GM20000 (cell line): ENCODE measurements at regions not wholly inside any gene's neighbourhood (a gene's known extent, or its start where the extent isn't known, plus 50 kb on each side); places are given as distances from the start of the nearest gene placed in this dataset.

ENCODE experiments used
- DNase-seq: peaks from one replicate; pipeline ENCODE4 v3.0.0; 2012; ENCODE audit warnings: low spot score
- TF ChIP-seq, protein P1 (sequence below): IDR thresholded peaks from 2 replicates; pipeline ENCODE4 v1.5.1; 2012; ENCODE audit warnings: mild to moderate bottlenecking, control low read depth; ENCODE audit errors: extremely low read depth, missing control alignments

- TF ChIP-seq, protein P1, sequence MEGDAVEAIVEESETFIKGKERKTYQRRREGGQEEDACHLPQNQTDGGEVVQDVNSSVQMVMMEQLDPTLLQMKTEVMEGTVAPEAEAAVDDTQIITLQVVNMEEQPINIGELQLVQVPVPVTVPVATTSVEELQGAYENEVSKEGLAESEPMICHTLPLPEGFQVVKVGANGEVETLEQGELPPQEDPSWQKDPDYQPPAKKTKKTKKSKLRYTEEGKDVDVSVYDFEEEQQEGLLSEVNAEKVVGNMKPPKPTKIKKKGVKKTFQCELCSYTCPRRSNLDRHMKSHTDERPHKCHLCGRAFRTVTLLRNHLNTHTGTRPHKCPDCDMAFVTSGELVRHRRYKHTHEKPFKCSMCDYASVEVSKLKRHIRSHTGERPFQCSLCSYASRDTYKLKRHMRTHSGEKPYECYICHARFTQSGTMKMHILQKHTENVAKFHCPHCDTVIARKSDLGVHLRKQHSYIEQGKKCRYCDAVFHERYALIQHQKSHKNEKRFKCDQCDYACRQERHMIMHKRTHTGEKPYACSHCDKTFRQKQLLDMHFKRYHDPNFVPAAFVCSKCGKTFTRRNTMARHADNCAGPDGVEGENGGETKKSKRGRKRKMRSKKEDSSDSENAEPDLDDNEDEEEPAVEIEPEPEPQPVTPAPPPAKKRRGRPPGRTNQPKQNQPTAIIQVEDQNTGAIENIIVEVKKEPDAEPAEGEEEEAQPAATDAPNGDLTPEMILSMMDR = no peak
- no peak for DNase-seq
Observed at GRCh38 chr20:21971436-21971835, 266.0 kb downstream of the PAX1 start.

DNA sequence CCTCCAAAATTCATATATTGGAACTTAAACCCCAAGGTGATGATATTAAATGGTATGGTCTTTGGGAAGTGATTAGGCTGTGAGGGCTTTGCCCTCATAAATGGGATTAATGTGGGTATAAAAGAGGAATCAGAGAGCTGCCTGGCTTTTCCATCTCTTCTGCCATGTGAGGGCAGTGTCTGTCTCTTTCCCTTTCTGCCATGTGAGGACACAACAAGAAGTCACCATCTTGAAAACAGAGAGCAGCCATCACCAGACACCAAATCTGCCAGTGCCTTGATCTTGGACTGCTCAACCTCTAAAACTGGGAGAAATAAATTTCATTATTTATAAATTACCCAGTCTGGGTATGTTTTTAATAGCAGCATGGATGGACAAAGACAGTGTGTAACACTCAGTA, 263.0 kb downstream of the PAX1 start:
- no peak for DNase-seq

DNA sequence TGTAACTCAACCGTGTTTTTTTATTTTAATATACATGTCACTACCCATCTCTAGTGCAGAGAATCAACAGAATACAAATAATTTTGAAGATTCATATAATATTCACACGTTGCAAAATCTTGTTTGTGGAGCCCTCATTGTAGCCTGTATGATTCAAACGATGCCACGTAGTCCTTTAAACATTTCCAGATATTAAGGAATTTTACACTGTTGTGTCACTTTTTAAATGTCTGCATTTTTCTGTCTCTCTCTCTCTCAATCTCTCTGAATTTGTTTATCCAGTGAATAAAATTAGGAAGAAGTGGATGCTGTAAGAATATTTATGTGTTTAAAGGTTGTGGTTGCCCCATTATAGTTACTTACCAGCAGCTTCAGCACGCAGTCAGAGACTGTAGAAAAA, 262.0 kb downstream of the PAX1 start:
- no peak for DNase-seq
- TF ChIP-seq, protein P1 = no peak

More for the DNA sequence above, 263.0 kb downstream of the PAX1 start:
- TF ChIP-seq, protein P1 = no peak

DNA sequence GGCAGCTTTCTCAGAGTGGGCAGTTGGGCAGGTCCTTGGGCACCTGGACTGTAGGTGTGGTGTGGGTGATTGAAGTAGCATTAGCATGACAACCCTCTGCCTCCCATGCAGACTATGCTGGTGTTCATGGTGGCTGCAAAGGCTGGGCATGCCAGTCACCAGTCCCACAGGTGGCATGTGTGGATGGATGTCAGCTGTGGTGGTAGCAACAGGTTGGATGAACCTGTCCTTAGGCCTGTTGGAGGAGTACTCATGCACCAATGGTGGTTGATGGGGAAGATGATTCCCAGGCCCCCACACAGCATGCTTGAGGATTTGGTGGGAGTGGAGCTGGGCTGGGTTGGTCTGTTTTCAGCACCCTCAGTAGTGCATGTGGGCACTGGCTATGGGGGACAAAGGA, 251.1 kb downstream of the PAX1 start:
- TF ChIP-seq, protein P1 = no peak

GRCh38 chr20:21947406-21947805, 241.9 kb downstream of the PAX1 start:
- TF ChIP-seq, protein P1 = no peak
- DNase-seq = no peak

More for the DNA sequence above, 251.1 kb downstream of the PAX1 start:
- no peak for DNase-seq

DNA sequence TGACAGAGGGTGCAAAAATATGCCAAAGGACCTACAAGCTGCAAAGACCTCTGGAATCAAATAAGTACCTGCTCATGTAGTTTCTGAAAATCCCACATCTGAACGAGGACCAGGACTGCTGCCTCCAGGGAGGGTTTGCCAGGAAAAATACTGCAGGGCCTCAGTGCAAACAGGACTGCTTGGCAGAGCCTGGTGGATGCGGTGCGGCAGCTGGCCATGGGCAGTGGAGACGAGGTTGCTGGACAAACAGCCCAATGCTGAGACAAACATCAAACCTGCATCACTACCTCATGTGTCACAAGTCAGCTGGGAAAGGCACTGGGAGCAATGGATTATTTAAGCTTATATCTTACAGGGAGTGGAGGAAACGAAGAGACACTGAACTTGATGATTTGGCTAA, 238.8 kb downstream of the PAX1 start:
- TF ChIP-seq, protein P1 = no peak
- no peak for DNase-seq

DNA sequence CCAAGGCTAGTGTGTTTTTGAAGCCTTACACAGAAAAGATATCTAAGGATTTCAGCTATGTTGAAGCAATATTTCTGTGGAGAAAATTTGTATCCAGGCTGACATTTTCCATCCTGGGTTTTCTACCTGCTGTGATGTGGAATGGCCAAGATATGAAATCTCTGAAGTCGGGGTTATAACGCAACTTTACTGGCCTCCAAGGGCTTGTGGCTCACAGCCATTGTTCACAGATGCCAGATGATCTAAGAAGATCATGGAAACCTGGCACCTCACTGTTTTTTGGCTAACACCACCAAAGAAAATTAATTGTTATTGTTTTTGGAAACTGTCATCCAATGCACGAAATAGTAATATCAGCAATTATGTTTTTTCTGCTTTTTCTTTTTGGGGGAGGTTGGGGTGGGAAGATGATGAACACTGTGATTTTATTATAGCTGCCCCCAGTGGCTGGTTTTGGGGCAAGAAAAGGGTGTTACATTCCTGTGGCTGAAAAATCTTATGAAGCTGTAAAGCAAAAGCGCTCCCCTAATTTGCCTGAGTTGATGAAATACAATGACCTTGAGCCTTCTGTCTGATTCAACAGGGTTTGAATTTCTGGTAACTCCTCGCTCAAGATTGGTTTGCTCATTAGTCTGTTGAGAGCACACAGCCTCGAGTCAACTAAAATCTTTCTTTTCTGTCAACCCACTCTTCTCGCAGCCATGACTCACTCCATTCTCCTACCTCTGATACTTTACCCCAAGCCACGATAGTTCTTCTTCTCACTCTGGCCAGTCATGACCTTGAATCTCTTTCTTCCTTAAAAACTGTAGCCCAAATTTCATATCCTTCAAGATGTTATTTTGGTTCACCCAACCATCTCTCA, 236.7 kb downstream of the PAX1 start:
- no peak for DNase-seq
- TF ChIP-seq, protein P1 = no peak
